Gastroesophageal sphincter (tissue), 3 donors: ENCODE measurements at regions not wholly inside any gene's neighbourhood (a gene's known extent, or its start where the extent isn't known, plus 50 kb on each side); places are given as distances from the start of the nearest gene placed in this dataset.

Experiments used
- POLR2AphosphoS5 ChIP-seq: sonication (generic); formaldehyde crosslinking; IDR thresholded peaks from one replicate; pipeline ENCODE4 v1.6.1; 2017; ENCODE audit warnings: antibody characterized with exemption
- TF ChIP-seq, protein P1 (sequence below), 4 experiments: fragments of 200-600 bp in 2 of 4; fragments of 450-650 bp in 2 of 4; sonication (generic) in 1 of 4; IDR thresholded peaks; one replicate each; pipeline ENCODE4 v1.5.1; 2017 to 2019; ENCODE audit warnings: antibody characterized with exemption in 4 of 4, mild to moderate bottlenecking in 2 of 4, moderate library complexity in 2 of 4

DNA sequence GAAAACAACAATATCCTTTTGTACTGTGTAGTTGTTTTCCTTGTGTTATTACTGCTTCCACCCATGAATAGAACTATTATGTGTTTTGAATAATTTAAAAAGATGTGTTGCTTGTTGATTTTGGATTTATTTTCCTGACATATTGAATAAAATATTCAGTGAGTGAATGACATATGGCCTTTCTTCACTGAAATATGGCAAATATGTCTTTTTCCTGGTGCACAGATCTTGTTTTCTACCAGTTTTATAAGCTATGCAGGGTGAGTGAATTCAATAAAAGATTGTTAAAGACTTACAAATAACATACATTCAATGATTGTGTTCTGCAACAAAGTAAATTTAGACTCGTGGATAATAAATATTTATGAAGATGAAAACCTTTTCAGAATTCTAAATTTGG, 1216.3 kb upstream of the ADGRL3 start:
- TF ChIP-seq, protein P1, sequence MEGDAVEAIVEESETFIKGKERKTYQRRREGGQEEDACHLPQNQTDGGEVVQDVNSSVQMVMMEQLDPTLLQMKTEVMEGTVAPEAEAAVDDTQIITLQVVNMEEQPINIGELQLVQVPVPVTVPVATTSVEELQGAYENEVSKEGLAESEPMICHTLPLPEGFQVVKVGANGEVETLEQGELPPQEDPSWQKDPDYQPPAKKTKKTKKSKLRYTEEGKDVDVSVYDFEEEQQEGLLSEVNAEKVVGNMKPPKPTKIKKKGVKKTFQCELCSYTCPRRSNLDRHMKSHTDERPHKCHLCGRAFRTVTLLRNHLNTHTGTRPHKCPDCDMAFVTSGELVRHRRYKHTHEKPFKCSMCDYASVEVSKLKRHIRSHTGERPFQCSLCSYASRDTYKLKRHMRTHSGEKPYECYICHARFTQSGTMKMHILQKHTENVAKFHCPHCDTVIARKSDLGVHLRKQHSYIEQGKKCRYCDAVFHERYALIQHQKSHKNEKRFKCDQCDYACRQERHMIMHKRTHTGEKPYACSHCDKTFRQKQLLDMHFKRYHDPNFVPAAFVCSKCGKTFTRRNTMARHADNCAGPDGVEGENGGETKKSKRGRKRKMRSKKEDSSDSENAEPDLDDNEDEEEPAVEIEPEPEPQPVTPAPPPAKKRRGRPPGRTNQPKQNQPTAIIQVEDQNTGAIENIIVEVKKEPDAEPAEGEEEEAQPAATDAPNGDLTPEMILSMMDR (IDR thresholded peaks at IDR 0.05), result no peak
- TF ChIP-seq POLR2AphosphoS5, result no peak
